ENCODE measurements at regions not wholly inside any gene's neighbourhood (a gene's known extent, or its start where the extent isn't known, plus 50 kb on each side); places are given as distances from the start of the nearest gene placed in this dataset.
A peak's percentile ranks its signal among the peaks of the same experiment; 100 is the strongest.
"Not testable (repeated sequence)": the region's sequence is repeated elsewhere in the genome, so short reads cannot be mapped to it uniquely, and the experiment has no call there.

GRCh38 chr1:95790136-95790535 lies 556.1 kb downstream of the RWDD3 start:
- no peaks in the 10 kb centered on the region for H3K4me1 Mint-ChIP-seq (ENCODE audit: low read depth, unreplicated experiment)
- no peak for DNase-seq
- no peak overlapping the region for H3K4me3 Mint-ChIP-seq (ENCODE audit: unreplicated experiment)
- TF ChIP-seq CTCF (IDR thresholded peaks at IDR 0.05; ENCODE audit: partially characterized antibody, unreplicated experiment) = no peak
- peaks cover 3% of the 10 kb centered on the region for H3K36me3 Mint-ChIP-seq (ENCODE audit: unreplicated experiment)
- no peaks in the 10 kb centered on the region for H3K27me3 Mint-ChIP-seq (ENCODE audit: unreplicated experiment)
- no peak overlapping the region for H3K27ac Mint-ChIP-seq (ENCODE audit: unreplicated experiment)
- peaks cover 1% of the 10 kb centered on the region for H3K9me3 Mint-ChIP-seq (ENCODE audit: unreplicated experiment)

GRCh38 chr1:95793893-95794292 lies 559.9 kb downstream of the RWDD3 start:
- TF ChIP-seq CTCF (IDR thresholded peaks at IDR 0.05; ENCODE audit: partially characterized antibody, unreplicated experiment) = no peak
- no peak overlapping the region for H3K4me3 Mint-ChIP-seq (ENCODE audit: unreplicated experiment)
- H3K27ac Mint-ChIP-seq (ENCODE audit: unreplicated experiment) = no peak overlapping the region
- peaks cover 1% of the 10 kb centered on the region for H3K9me3 Mint-ChIP-seq (ENCODE audit: unreplicated experiment)
- H3K36me3 Mint-ChIP-seq (ENCODE audit: unreplicated experiment) = peaks cover 3% of the 10 kb centered on the region
- no peaks in the 10 kb centered on the region for H3K4me1 Mint-ChIP-seq (ENCODE audit: low read depth, unreplicated experiment)
- DNase-seq = peak; percentile 13
- H3K27me3 Mint-ChIP-seq (ENCODE audit: unreplicated experiment) = no peaks in the 10 kb centered on the region

- DNase-seq; H3K9me3 Mint-ChIP-seq (ENCODE audit: unreplicated experiment); H3K27me3 Mint-ChIP-seq (ENCODE audit: unreplicated experiment); H3K27ac Mint-ChIP-seq (ENCODE audit: unreplicated experiment); H3K4me1 Mint-ChIP-seq (ENCODE audit: low read depth, unreplicated experiment); H3K4me3 Mint-ChIP-seq (ENCODE audit: unreplicated experiment): not testable (repeated sequence)
- peaks cover 11% of the 10 kb centered on the region for H3K36me3 Mint-ChIP-seq (ENCODE audit: unreplicated experiment)
Measured at GRCh38 chr1:95797761-95798160, 563.8 kb downstream of the RWDD3 start.

- Mint-ChIP-seq H3K27me3 (ENCODE audit: unreplicated experiment) (no peaks in the 10 kb centered on the region), H3K9me3 (ENCODE audit: unreplicated experiment) (no peaks in the 10 kb centered on the region), H3K4me1 (ENCODE audit: low read depth, unreplicated experiment) (no peaks in the 10 kb centered on the region), H3K36me3 (ENCODE audit: unreplicated experiment) (peaks cover 8% of the 10 kb centered on the region), H3K27ac (ENCODE audit: unreplicated experiment) (no peak overlapping the region), H3K4me3 (ENCODE audit: unreplicated experiment) (no peak overlapping the region)
- TF ChIP-seq CTCF (IDR thresholded peaks at IDR 0.05; ENCODE audit: partially characterized antibody, unreplicated experiment) = no peak
- DNase-seq = no peak
Measured at GRCh38 chr1:95806171-95806570, 572.2 kb downstream of the RWDD3 start.

GRCh38 chr1:95809391-95809790 lies 575.4 kb downstream of the RWDD3 start:
- no peaks in the 10 kb centered on the region for H3K4me1 Mint-ChIP-seq (ENCODE audit: low read depth, unreplicated experiment)

More at GRCh38 chr1:95809391-95809790, 575.4 kb downstream of the RWDD3 start:
- H3K27me3 Mint-ChIP-seq (ENCODE audit: unreplicated experiment) = no peaks in the 10 kb centered on the region
- H3K36me3 Mint-ChIP-seq (ENCODE audit: unreplicated experiment) = no peaks in the 10 kb centered on the region
- no peak overlapping the region for H3K4me3 Mint-ChIP-seq (ENCODE audit: unreplicated experiment)
- no peak overlapping the region for H3K27ac Mint-ChIP-seq (ENCODE audit: unreplicated experiment)
- no peaks in the 10 kb centered on the region for H3K9me3 Mint-ChIP-seq (ENCODE audit: unreplicated experiment)
- no peak for TF ChIP-seq CTCF (IDR thresholded peaks at IDR 0.05; ENCODE audit: partially characterized antibody, unreplicated experiment)
- no peak for DNase-seq
